Osteoblast (primary cell): ENCODE measurements at regions not wholly inside any gene's neighbourhood (a gene's known extent, or its start where the extent isn't known, plus 50 kb on each side); places are given as distances from the start of the nearest gene placed in this dataset.

Source experiments
- DNase-seq: peaks from one replicate; pipeline ENCODE4 v3.0.0; 2011; ENCODE audit warnings: low spot score, mixed read lengths; ENCODE audit not compliant: insufficient read length; ENCODE audit errors: missing footprints
- H2AFZ ChIP-seq: 2 replicates; pipeline ENCODE4 v1.6.0; 2011; ENCODE audit warnings: mild to moderate bottlenecking, low read length
- H3K27ac ChIP-seq: 2 replicates; pipeline ENCODE4 v1.5.1; 2011; ENCODE audit warnings: mild to moderate bottlenecking, low read depth, low read length, moderate library complexity
- H3K27me3 ChIP-seq: 2 replicates; pipeline ENCODE4 v1.6.0; 2012; ENCODE audit warnings: mild to moderate bottlenecking, control low read depth, inconsistent platforms, low read length, moderate library complexity; ENCODE audit not compliant: insufficient read depth
- H3K36me3 ChIP-seq: 2 replicates; pipeline ENCODE4 v1.5.1; 2011; ENCODE audit warnings: mild to moderate bottlenecking, low read length, control low read depth, moderate library complexity; ENCODE audit not compliant: insufficient read depth
- H3K4me1 ChIP-seq: 2 replicates; pipeline ENCODE4 v1.5.1; 2011; ENCODE audit warnings: mild to moderate bottlenecking, low read length, control low read depth, moderate library complexity; ENCODE audit not compliant: insufficient read depth
- H3K4me2 ChIP-seq: 2 replicates; pipeline ENCODE4 v1.6.0; 2011; ENCODE audit warnings: mild to moderate bottlenecking, low read length; ENCODE audit not compliant: insufficient read depth
- H3K4me3 ChIP-seq: fragments of 200-600 bp; sonication (generic); 3 replicates; pipeline ENCODE4 v1.5.1; 2012; ENCODE audit warnings: mild to moderate bottlenecking, low read length, inconsistent platforms; ENCODE audit not compliant: insufficient read depth
- H3K79me2 ChIP-seq: 2 replicates; pipeline ENCODE4 v1.6.0; 2012; ENCODE audit warnings: mild to moderate bottlenecking, low read length, control low read depth, inconsistent platforms; ENCODE audit not compliant: insufficient read depth
- H3K9me3 ChIP-seq: 2 replicates; pipeline ENCODE4 v1.5.1; 2011; ENCODE audit warnings: low read depth, low read length, control low read depth
- H4K20me1 ChIP-seq: 2 replicates; pipeline ENCODE4 v1.6.0; 2012; ENCODE audit warnings: mild to moderate bottlenecking, low read length, control low read depth; ENCODE audit not compliant: insufficient read depth
- TF ChIP-seq, protein P1 (sequence below): IDR thresholded peaks from 2 replicates; pipeline ENCODE4 v1.5.1; 2011; ENCODE audit warnings: mild to moderate bottlenecking, low read depth, low read length, moderate library complexity; ENCODE audit errors: extremely low read depth

DNA sequence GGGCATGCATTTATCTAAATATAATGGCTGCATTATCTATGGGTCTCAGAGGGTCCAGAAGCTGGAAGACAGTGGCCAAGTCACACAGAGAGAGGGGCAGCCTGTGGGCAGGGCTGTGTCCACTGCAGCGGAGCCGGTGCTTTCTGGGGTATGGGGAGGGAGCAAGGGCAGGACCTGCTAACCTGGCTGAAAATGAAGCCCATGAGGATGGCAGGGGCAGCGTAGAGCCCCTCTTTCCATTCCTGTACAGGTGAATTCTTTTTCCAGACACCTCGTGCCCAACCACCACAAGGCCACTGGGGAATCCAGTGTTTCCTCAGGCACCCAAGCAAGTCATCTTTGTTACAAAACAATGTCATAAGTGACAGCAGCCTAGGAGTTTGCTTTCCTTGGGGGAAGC, 305.9 kb upstream of the IRX4 start:
- no peak overlapping the region for H2AFZ ChIP-seq
- H4K20me1 ChIP-seq, result no peaks in the 10 kb centered on the region
- H3K27ac ChIP-seq, result no peak overlapping the region
- H3K27me3 ChIP-seq, result no peaks in the 10 kb centered on the region
- TF ChIP-seq, protein P1, sequence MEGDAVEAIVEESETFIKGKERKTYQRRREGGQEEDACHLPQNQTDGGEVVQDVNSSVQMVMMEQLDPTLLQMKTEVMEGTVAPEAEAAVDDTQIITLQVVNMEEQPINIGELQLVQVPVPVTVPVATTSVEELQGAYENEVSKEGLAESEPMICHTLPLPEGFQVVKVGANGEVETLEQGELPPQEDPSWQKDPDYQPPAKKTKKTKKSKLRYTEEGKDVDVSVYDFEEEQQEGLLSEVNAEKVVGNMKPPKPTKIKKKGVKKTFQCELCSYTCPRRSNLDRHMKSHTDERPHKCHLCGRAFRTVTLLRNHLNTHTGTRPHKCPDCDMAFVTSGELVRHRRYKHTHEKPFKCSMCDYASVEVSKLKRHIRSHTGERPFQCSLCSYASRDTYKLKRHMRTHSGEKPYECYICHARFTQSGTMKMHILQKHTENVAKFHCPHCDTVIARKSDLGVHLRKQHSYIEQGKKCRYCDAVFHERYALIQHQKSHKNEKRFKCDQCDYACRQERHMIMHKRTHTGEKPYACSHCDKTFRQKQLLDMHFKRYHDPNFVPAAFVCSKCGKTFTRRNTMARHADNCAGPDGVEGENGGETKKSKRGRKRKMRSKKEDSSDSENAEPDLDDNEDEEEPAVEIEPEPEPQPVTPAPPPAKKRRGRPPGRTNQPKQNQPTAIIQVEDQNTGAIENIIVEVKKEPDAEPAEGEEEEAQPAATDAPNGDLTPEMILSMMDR, result no peak
- no peaks in the 10 kb centered on the region for H3K4me1 ChIP-seq
- no peak overlapping the region for H3K4me3 ChIP-seq
- H3K9me3 ChIP-seq, result no peaks in the 10 kb centered on the region
- no peaks in the 10 kb centered on the region for H3K79me2 ChIP-seq
- H3K36me3 ChIP-seq, result no peaks in the 10 kb centered on the region
- peak; percentile 10 for DNase-seq
- no peak overlapping the region for H3K4me2 ChIP-seq

DNA sequence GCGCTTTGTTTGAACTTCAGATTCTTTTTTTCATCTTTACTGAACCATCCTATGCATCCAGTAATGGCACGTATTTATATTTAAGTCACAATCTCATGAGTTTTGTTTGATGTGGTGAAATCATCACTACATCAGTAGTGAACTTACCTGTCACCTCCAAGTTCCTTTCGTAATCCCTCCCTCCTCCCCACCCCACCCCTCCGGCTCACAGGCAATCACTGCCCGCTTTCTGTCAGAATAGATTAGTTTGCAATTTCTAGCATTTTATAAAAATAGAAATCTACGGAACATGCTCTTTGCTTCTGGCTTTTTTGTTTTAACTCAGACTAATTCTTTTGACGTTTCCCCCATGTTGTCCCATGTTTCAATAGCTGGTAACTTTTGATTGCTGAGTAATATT, 305.4 kb upstream of the IRX4 start:
- no peak overlapping the region for H3K4me2 ChIP-seq
- no peak overlapping the region for H3K27ac ChIP-seq
- no peak overlapping the region for H2AFZ ChIP-seq
- no peaks in the 10 kb centered on the region for H3K36me3 ChIP-seq
- no peak overlapping the region for H3K4me3 ChIP-seq
- no peaks in the 10 kb centered on the region for H3K79me2 ChIP-seq
- H3K9me3 ChIP-seq, result no peaks in the 10 kb centered on the region
- no peaks in the 10 kb centered on the region for H4K20me1 ChIP-seq
- no peak for DNase-seq
- no peaks in the 10 kb centered on the region for H3K4me1 ChIP-seq
- TF ChIP-seq, protein P1, result no peak
- no peaks in the 10 kb centered on the region for H3K27me3 ChIP-seq

DNA sequence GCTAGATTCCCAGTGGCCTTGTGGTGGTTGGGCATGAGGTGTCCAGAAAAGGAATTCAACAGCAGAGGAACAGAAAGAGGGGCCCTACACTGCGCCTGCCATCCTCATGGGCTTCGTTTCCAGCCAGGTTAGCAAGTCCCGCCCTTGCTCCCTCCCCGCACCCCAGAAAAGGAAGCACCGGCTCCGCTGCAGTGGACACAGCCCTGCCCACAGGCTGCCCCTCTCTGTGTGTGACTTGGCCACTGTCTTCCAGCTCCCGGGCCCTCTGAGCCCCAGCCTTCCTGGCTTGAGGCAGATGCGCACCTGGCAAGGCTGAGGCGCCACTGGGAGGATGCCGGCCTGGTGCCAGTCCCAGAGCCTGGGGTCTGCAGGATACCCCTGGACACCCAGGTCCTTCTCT, 305.0 kb upstream of the IRX4 start:
- no peaks in the 10 kb centered on the region for H3K9me3 ChIP-seq
- H2AFZ ChIP-seq, result no peak overlapping the region
- H3K27ac ChIP-seq, result no peak overlapping the region
- no peak overlapping the region for H3K4me2 ChIP-seq
- no peaks in the 10 kb centered on the region for H4K20me1 ChIP-seq
- H3K79me2 ChIP-seq, result no peaks in the 10 kb centered on the region
- H3K36me3 ChIP-seq, result no peaks in the 10 kb centered on the region
- TF ChIP-seq, protein P1, result no peak
- no peaks in the 10 kb centered on the region for H3K4me1 ChIP-seq
- DNase-seq, result peak; percentile 38
- no peak overlapping the region for H3K4me3 ChIP-seq
- no peaks in the 10 kb centered on the region for H3K27me3 ChIP-seq

DNA sequence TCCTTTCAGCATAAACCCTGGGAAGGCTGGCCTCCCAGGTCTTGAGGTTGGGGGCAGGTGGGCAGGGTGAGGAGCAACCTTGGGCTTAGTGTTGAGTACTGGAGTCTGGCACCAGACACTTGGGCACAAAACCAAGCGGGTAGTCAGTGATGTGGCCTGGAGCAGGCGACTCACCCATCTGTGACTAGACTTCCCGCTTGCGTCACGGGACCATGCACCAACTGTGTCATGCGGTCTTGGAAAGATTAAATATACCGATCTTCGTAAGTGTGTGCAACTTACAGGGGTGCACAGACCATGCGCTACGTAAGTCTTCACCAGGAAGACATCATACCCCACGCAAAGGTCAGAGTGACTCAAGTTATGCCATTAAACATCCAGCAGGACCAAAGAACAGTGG, 304.4 kb upstream of the IRX4 start:
- TF ChIP-seq, protein P1, result no peak
- Histone ChIP-seq H3K4me1 (no peaks in the 10 kb centered on the region), H3K4me2 (no peak overlapping the region), H3K27ac (no peak overlapping the region), H3K36me3 (no peaks in the 10 kb centered on the region), H4K20me1 (no peaks in the 10 kb centered on the region), H2AFZ (no peak overlapping the region), H3K4me3 (no peak overlapping the region), H3K79me2 (no peaks in the 10 kb centered on the region), H3K27me3 (no peaks in the 10 kb centered on the region), H3K9me3 (no peaks in the 10 kb centered on the region)
- DNase-seq, result peak; percentile 10
